GM23338 (cell line): ENCODE measurements at regions not wholly inside any gene's neighbourhood (a gene's known extent, or its start where the extent isn't known, plus 50 kb on each side); places are given as distances from the start of the nearest gene placed in this dataset.

Experiments
- ATAC-seq: fragments of 200-7000 bp; cut with Tn5 transposase; 3 replicates; pipeline ENCODE4 v1.9.1; 2020
- DNase-seq: peaks from one replicate; pipeline ENCODE4 v3.0.0-alpha.2; 2015; ENCODE audit warnings: low spot score
- H2AFZ ChIP-seq: fragments of 200-600 bp; sonication (generic); 2 replicates; pipeline ENCODE4 v1.8.0; 2016; ENCODE audit warnings: antibody characterized with exemption, mild to moderate bottlenecking, moderate library complexity
- H3F3A ChIP-seq: fragments of 200-600 bp; sonication (generic); replicated peaks from 2 replicates; pipeline ENCODE4 v1.8.0; 2017; ENCODE audit warnings: antibody characterized with exemption, mixed run types, low read depth
- H3K27ac ChIP-seq: fragments of 200-600 bp; sonication (generic); 2 replicates; pipeline ENCODE4 v1.6.1; 2016; ENCODE audit warnings: low read depth
- H3K27me3 ChIP-seq: fragments of 200-600 bp; sonication (generic); 2 replicates; pipeline ENCODE4 v1.8.0; 2016; ENCODE audit warnings: mild to moderate bottlenecking, mixed run types, moderate library complexity; ENCODE audit not compliant: insufficient read depth
- H3K36me3 ChIP-seq: fragments of 200-600 bp; sonication (generic); 2 replicates; pipeline ENCODE4 v1.8.0; 2016; ENCODE audit warnings: mild to moderate bottlenecking; ENCODE audit not compliant: insufficient read depth
- H3K4me1 ChIP-seq: fragments of 200-600 bp; sonication (generic); 2 replicates; pipeline ENCODE4 v1.8.0; 2016; ENCODE audit warnings: mild to moderate bottlenecking, moderate library complexity; ENCODE audit not compliant: insufficient read depth
- H3K4me2 ChIP-seq: fragments of 200-600 bp; sonication (generic); 2 replicates; pipeline ENCODE4 v1.7.1; 2017; ENCODE audit warnings: mixed run types
- H3K4me3 ChIP-seq: fragments of 200-600 bp; sonication (generic); 2 replicates; pipeline ENCODE4 v1.6.1; 2016; ENCODE audit warnings: mixed run types
- H3K79me2 ChIP-seq: fragments of 200-600 bp; sonication (generic); replicated peaks from 2 replicates; pipeline ENCODE4 v1.8.0; 2017; ENCODE audit warnings: mild to moderate bottlenecking; ENCODE audit not compliant: insufficient read depth
- H3K9me2 ChIP-seq: fragments of 200-600 bp; sonication (generic); 2 replicates; pipeline ENCODE4 v1.8.0; 2017; ENCODE audit not compliant: insufficient read depth
- H4K20me1 ChIP-seq: fragments of 200-600 bp; sonication (generic); replicated peaks from 2 replicates; pipeline ENCODE4 v1.8.0; 2017; ENCODE audit warnings: mild to moderate bottlenecking; ENCODE audit not compliant: insufficient read depth
- H3K27ac Mint-ChIP-seq: 2 replicates; pipeline ENCODE4 v1.8.0; 2020; ENCODE audit warnings: inconsistent platforms, mild to moderate bottlenecking, moderate library complexity, mixed read lengths
- H3K27me3 Mint-ChIP-seq: 3 replicates; pipeline ENCODE4 v1.8.0; 2022; ENCODE audit warnings: low read depth, mild to moderate bottlenecking, moderate library complexity, mixed read lengths, inconsistent platforms; ENCODE audit not compliant: insufficient read depth, poor library complexity
- H3K36me3 Mint-ChIP-seq: 3 replicates; pipeline ENCODE4 v1.8.0; 2021; ENCODE audit warnings: low read depth, mild to moderate bottlenecking, inconsistent platforms, moderate library complexity, mixed read lengths
- H3K4me1 Mint-ChIP-seq: 3 replicates; pipeline ENCODE4 v1.8.0; 2020; ENCODE audit warnings: mild to moderate bottlenecking, inconsistent platforms, mixed read lengths
- H3K4me3 Mint-ChIP-seq: 3 replicates; pipeline ENCODE4 v1.8.0; 2021; ENCODE audit warnings: moderate library complexity, mild to moderate bottlenecking, inconsistent platforms, mixed read lengths
- H3K9me3 Mint-ChIP-seq: 3 replicates; pipeline ENCODE4 v1.8.0; 2020; ENCODE audit warnings: moderate library complexity, mild to moderate bottlenecking, inconsistent platforms, mixed read lengths
- CREB1 ChIP-seq: fragments of 250-450 bp; sonication (Bioruptor Pico); IDR thresholded peaks from 2 replicates; pipeline ENCODE4 v1.5.0; 2020; ENCODE audit warnings: low read depth, mild to moderate bottlenecking, moderate library complexity
- CTCF ChIP-seq, 2 experiments: fragments of 200-600 bp in 1 of 2; sonication (generic) in 1 of 2; conservative IDR thresholded peaks; 2 replicates each; pipeline versions ENCODE4 v1.5.1 to v1.6.1; 2016 to 2017; ENCODE audit warnings: antibody characterized with exemption in 2 of 2, low read depth in 2 of 2, mild to moderate bottlenecking in 2 of 2, moderate library complexity in 1 of 2
- ETS1 ChIP-seq: IDR thresholded peaks from 2 replicates; pipeline ENCODE4 v1.6.1; 2016; ENCODE audit warnings: antibody characterized with exemption
- EZH2 ChIP-seq: fragments of 200-600 bp; sonication (generic); IDR thresholded peaks from one replicate; pipeline ENCODE4 v1.8.0; 2017; ENCODE audit warnings: antibody characterized with exemption, mild to moderate bottlenecking, low read depth; ENCODE audit not compliant: unreplicated experiment
- JUNB ChIP-seq: IDR thresholded peaks from one replicate; pipeline ENCODE4 v1.6.1; 2016; ENCODE audit warnings: antibody characterized with exemption; ENCODE audit not compliant: unreplicated experiment
- NANOG ChIP-seq: IDR thresholded peaks from 2 replicates; pipeline ENCODE4 v1.6.1; 2016; ENCODE audit warnings: antibody characterized with exemption, borderline replicate concordance
- POLR2AphosphoS5 ChIP-seq: IDR thresholded peaks from 2 replicates; pipeline ENCODE4 v1.6.1; 2016; ENCODE audit warnings: antibody characterized with exemption, low read depth
- REST ChIP-seq: IDR thresholded peaks from one replicate; pipeline ENCODE4 v1.6.1; 2018; ENCODE audit warnings: antibody characterized with exemption; ENCODE audit not compliant: unreplicated experiment
- STAT1 ChIP-seq: IDR thresholded peaks from one replicate; pipeline ENCODE4 v1.6.1; 2016; ENCODE audit warnings: antibody characterized with exemption; ENCODE audit not compliant: unreplicated experiment
- ZNF114 ChIP-seq: fragments of 250-450 bp; sonication (Bioruptor Pico); IDR thresholded peaks from 2 replicates; pipeline ENCODE4 v1.5.0; 2020; ENCODE audit warnings: mild to moderate bottlenecking, moderate library complexity
- ZNF331 ChIP-seq: fragments of 250-450 bp; sonication (Bioruptor Pico); IDR thresholded peaks from 2 replicates; pipeline ENCODE4 v1.5.0; 2020; ENCODE audit warnings: low read depth, mild to moderate bottlenecking, moderate library complexity
- ZNF462 ChIP-seq: fragments of 250-450 bp; sonication (Bioruptor Pico); IDR thresholded peaks from 2 replicates; pipeline ENCODE4 v1.5.0; 2020; ENCODE audit warnings: mild to moderate bottlenecking, moderate library complexity

- no peak for ATAC-seq
- Mint-ChIP-seq H3K4me1 (peaks cover 28% of the 10 kb centered on the region), H3K27ac (no peak overlapping the region)
Measured at GRCh38 chr12:89941436-89941835, 232.8 kb upstream of the ATP2B1 start.

More at GRCh38 chr12:89941436-89941835, 232.8 kb upstream of the ATP2B1 start:
- H3K27ac ChIP-seq, result no peak overlapping the region
- H3K4me3 ChIP-seq, result no peak overlapping the region
- no peaks in the 10 kb centered on the region for H3K27me3 Mint-ChIP-seq
- no peaks in the 10 kb centered on the region for H3K9me3 Mint-ChIP-seq
- H3K79me2 ChIP-seq, result no peaks in the 10 kb centered on the region
- no peaks in the 10 kb centered on the region for H3K9me2 ChIP-seq
- no peak overlapping the region for H2AFZ ChIP-seq
- H3K4me2 ChIP-seq, result no peak overlapping the region
- no peaks in the 10 kb centered on the region for H3K36me3 ChIP-seq
- H3K36me3 Mint-ChIP-seq, result no peaks in the 10 kb centered on the region
- H3K27me3 ChIP-seq, result no peaks in the 10 kb centered on the region
- no peak overlapping the region for H3K4me3 Mint-ChIP-seq
- no peak for TF ChIP-seq CTCF (conservative IDR thresholded peaks at IDR 0.05; ENCODE audit: low read depth in 2 of 2)
- no peak for TF ChIP-seq EZH2
- TF ChIP-seq NANOG, result no peak
- no peak for TF ChIP-seq JUNB
- TF ChIP-seq REST, result no peak
- no peak for TF ChIP-seq ZNF114 (CRISPR knock-in tag)
- no peak for TF ChIP-seq ZNF462 (CRISPR knock-in tag)
- TF ChIP-seq ETS1, result no peak
- no peak for TF ChIP-seq ZNF331 (CRISPR knock-in tag)
- no peak for TF ChIP-seq CREB1 (CRISPR knock-in tag)
- TF ChIP-seq STAT1, result no peak
- no peak for TF ChIP-seq POLR2AphosphoS5
- H4K20me1 ChIP-seq, result no peaks in the 10 kb centered on the region
- H3F3A ChIP-seq, result no peaks in the 10 kb centered on the region
- H3K4me1 ChIP-seq, result peaks cover 21% of the 10 kb centered on the region
- DNase-seq, result no peak
